ENCODE measurements at regions not wholly inside any gene's neighbourhood (a gene's known extent, or its start where the extent isn't known, plus 50 kb on each side); places are given as distances from the start of the nearest gene placed in this dataset.

GRCh38 chr7:19872094-19872493 lies 98.7 kb upstream of the TMEM196 start:
- Histone ChIP-seq H3K27ac (no peak overlapping the region), H3K27me3 (ENCODE audit: insufficient read depth in 3 of 3, low read length in 2 of 3) (no peaks in the 10 kb centered on the region), H3K9me3 (no peaks in the 10 kb centered on the region), H3K4me3 (no peak overlapping the region), H3K4me1 (no peaks in the 10 kb centered on the region), H3K36me3 (ENCODE audit: insufficient read depth in 1 of 2, low read depth in 1 of 2) (no peaks in the 10 kb centered on the region)
- no peak for DNase-seq
- ATAC-seq, result no peak
- WGBS, 3 donors, result 68 to 77% (median 74%) methylated on average over 1 of the region's 1 CpG
- TF ChIP-seq CTCF (IDR thresholded peaks at IDR 0.05), result no peak
- intact Hi-C loops (cut with DNase I), result no loop called here

GRCh38 chr7:19871102-19871501 lies 97.7 kb upstream of the TMEM196 start:
- WGBS, 3 donors, result 86 to 92% (median 90%) methylated on average over 2 of the region's 2 CpGs
- TF ChIP-seq CTCF (IDR thresholded peaks at IDR 0.05), result no peak
- Histone ChIP-seq H3K36me3 (ENCODE audit: insufficient read depth in 1 of 2, low read depth in 1 of 2) (no peaks in the 10 kb centered on the region), H3K27me3 (ENCODE audit: insufficient read depth in 3 of 3, low read length in 2 of 3) (no peaks in the 10 kb centered on the region), H3K4me3 (no peak overlapping the region), H3K9me3 (no peaks in the 10 kb centered on the region), H3K4me1 (no peaks in the 10 kb centered on the region), H3K27ac (no peak overlapping the region)
- DNase-seq (no peak), ATAC-seq (no peak)
- intact Hi-C loops (cut with DNase I), result no loop called here

GRCh38 chr7:19869979-19870378 lies 96.6 kb upstream of the TMEM196 start:
- intact Hi-C loops (cut with DNase I), result no loop called here

GRCh38 chr7:19853261-19853832 lies 79.9 kb upstream of the TMEM196 start:
- DNase-seq (no peak), ATAC-seq (no peak)
- Histone ChIP-seq H3K4me3 (no peak overlapping the region), H3K4me1 (no peaks in the 10 kb centered on the region), H3K9me3 (no peaks in the 10 kb centered on the region), H3K27ac (no peak overlapping the region), H3K27me3 (ENCODE audit: insufficient read depth in 3 of 3, low read length in 2 of 3) (no peaks in the 10 kb centered on the region), H3K36me3 (ENCODE audit: insufficient read depth in 1 of 2, low read depth in 1 of 2) (no peaks in the 10 kb centered on the region)
- WGBS, 3 donors, result 58 to 63% (median 62%) methylated on average over 5 of the region's 5 CpGs
- intact Hi-C loops (cut with DNase I), result no loop called here
- no peak for TF ChIP-seq CTCF (IDR thresholded peaks at IDR 0.05)

More at GRCh38 chr7:19869979-19870378, 96.6 kb upstream of the TMEM196 start:
- 83 to 89% (median 89%) methylated on average over 3 of the region's 3 CpGs for WGBS, 3 donors
- H3K27ac ChIP-seq, result no peak overlapping the region
- H3K4me3 ChIP-seq, result no peak overlapping the region
- DNase-seq, result no peak
- no peaks in the 10 kb centered on the region for H3K9me3 ChIP-seq
- TF ChIP-seq CTCF (IDR thresholded peaks at IDR 0.05), result no peak
- no peaks in the 10 kb centered on the region for H3K4me1 ChIP-seq
- no peak for ATAC-seq
- no peaks in the 10 kb centered on the region for H3K27me3 ChIP-seq (ENCODE audit: insufficient read depth in 3 of 3, low read length in 2 of 3)
- H3K36me3 ChIP-seq (ENCODE audit: insufficient read depth in 1 of 2, low read depth in 1 of 2), result no peaks in the 10 kb centered on the region

- intact Hi-C loops (cut with DNase I), result no loop called here
- no peak for TF ChIP-seq CTCF (IDR thresholded peaks at IDR 0.05)
- H3K4me1 ChIP-seq, result no peaks in the 10 kb centered on the region
- no peak for ATAC-seq
- no peak overlapping the region for H3K4me3 ChIP-seq
- H3K27ac ChIP-seq, result no peak overlapping the region
- H3K9me3 ChIP-seq, result no peaks in the 10 kb centered on the region
- DNase-seq, result no peak
- H3K27me3 ChIP-seq (ENCODE audit: insufficient read depth in 3 of 3, low read length in 2 of 3), result no peaks in the 10 kb centered on the region
- WGBS, 3 donors, result 78 to 83% (median 80%) methylated on average over 1 of the region's 1 CpG
- no peaks in the 10 kb centered on the region for H3K36me3 ChIP-seq (ENCODE audit: insufficient read depth in 1 of 2, low read depth in 1 of 2)
Measured at GRCh38 chr7:19852192-19852591, 78.8 kb upstream of the TMEM196 start.
